ENCODE measurements at regions not wholly inside any gene's neighbourhood (a gene's known extent, or its start where the extent isn't known, plus 50 kb on each side); places are given as distances from the start of the nearest gene placed in this dataset.

GRCh38 chr5:96282020-96282419 lies 151.0 kb downstream of the PCSK1 start:
- DNase-seq: no peak

GRCh38 chr5:96280946-96281393 lies 152.1 kb downstream of the PCSK1 start:
- no peak for DNase-seq

- DNase-seq: no peak
These were observed 153.1 kb downstream of the PCSK1 start for GRCh38 chr5:96279801-96280542.

GRCh38 chr5:96278981-96279380 lies 154.1 kb downstream of the PCSK1 start:
- DNase-seq: no peak

- no peak for DNase-seq
These were observed 158.0 kb downstream of the PCSK1 start for GRCh38 chr5:96275051-96275450.

- DNase-seq: no peak
These were observed 167.6 kb downstream of the PCSK1 start for GRCh38 chr5:96265487-96265886.

- no peak for DNase-seq
These were observed 169.0 kb downstream of the PCSK1 start for GRCh38 chr5:96264047-96264446.

GRCh38 chr5:96262105-96262504 lies 170.9 kb downstream of the PCSK1 start:
- no peak for DNase-seq

GRCh38 chr5:96260009-96260408 lies 173.0 kb downstream of the PCSK1 start:
- DNase-seq: no peak

- DNase-seq: no peak
These were observed 173.8 kb downstream of the PCSK1 start for GRCh38 chr5:96259151-96259772.

- DNase-seq: no peak
These were observed 174.4 kb downstream of the PCSK1 start for GRCh38 chr5:96258692-96259091.

GRCh38 chr5:96257904-96258303 lies 175.1 kb downstream of the PCSK1 start:
- DNase-seq: no peak

GRCh38 chr5:96256795-96257470 lies 176.1 kb downstream of the PCSK1 start:
- peak; percentile 66 for DNase-seq

- no peak for DNase-seq
These were observed 177.9 kb downstream of the PCSK1 start for GRCh38 chr5:96254980-96255691.

GRCh38 chr5:96253140-96253539 lies 179.9 kb downstream of the PCSK1 start:
- no peak for DNase-seq

GRCh38 chr5:96252596-96252995 lies 180.5 kb downstream of the PCSK1 start:
- no peak for DNase-seq

GRCh38 chr5:96250782-96251181 lies 182.3 kb downstream of the PCSK1 start:
- DNase-seq: no peak

GRCh38 chr5:96248131-96248530 lies 184.9 kb downstream of the PCSK1 start:
- no peak for DNase-seq

- DNase-seq: no peak
These were observed 185.3 kb downstream of the PCSK1 start for GRCh38 chr5:96247708-96248107.

- no peak for DNase-seq
These were observed 185.8 kb downstream of the PCSK1 start for GRCh38 chr5:96247097-96247701.

GRCh38 chr5:96245140-96246091 lies 187.6 kb downstream of the PCSK1 start:
- no peak for DNase-seq

- DNase-seq: no peak
These were observed 188.4 kb downstream of the PCSK1 start for GRCh38 chr5:96244696-96245095.
